Erythroblast (primary cell): ENCODE measurements at regions not wholly inside any gene's neighbourhood (a gene's known extent, or its start where the extent isn't known, plus 50 kb on each side); places are given as distances from the start of the nearest gene placed in this dataset.

Source experiments
- GATA1 ChIP-seq: IDR thresholded peaks from 2 replicates; pipeline ENCODE4 v1.6.1; 2011; ENCODE audit warnings: low read depth, mild to moderate bottlenecking, control low read depth, low read length, moderate library complexity
- POLR2A ChIP-seq: IDR thresholded peaks from 2 replicates; pipeline ENCODE4 v1.6.1; 2011; ENCODE audit warnings: mild to moderate bottlenecking, low read length

DNA sequence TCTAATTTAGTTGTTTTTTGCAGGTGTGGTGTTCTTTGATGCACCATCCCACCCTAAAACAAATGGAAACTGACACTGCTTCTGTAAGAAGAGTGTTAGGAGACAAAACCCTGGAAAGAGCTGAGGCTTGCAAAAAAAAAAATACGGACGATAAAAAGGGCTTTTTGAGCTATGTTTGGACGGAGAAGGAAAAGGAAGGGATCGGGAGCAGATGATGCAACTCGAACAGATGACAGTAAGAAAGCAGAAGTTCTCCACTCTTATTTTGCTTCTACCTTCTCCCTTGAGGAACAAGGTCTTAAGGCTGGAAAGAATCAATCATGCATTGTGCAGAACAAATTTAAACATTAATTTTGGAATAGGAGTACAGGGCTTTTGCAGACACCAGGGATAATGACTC lies 136.7 kb downstream of the MAF start:
- TF ChIP-seq POLR2A, result no peak
- no peak for TF ChIP-seq GATA1
